ENCODE measurements at regions not wholly inside any gene's neighbourhood (a gene's known extent, or its start where the extent isn't known, plus 50 kb on each side); places are given as distances from the start of the nearest gene placed in this dataset.

DNA sequence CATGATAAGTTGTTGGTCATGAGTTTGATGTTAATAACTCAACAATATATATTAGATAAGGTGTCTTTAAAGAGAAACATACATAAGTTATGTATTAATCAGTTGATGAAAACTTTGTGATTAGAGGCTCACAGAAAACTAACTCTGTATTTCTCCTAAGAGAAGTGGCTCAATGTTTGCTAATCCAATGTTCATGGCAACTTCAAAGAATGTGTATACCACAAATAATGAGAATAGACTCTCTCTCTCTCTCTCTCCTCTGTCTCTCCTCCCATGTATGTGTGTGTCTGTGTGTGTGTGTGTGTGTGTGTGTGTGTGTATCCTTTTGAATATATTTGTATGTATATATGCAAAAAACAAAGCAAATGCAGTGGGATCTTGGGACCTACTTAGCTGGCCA is 1304.9 kb downstream of the MRPL39 start:
- no peaks in the 10 kb centered on the region for H3K36me3 Mint-ChIP-seq
- H3K4me3 Mint-ChIP-seq: no peak overlapping the region
- no peaks in the 10 kb centered on the region for H3K27me3 Mint-ChIP-seq
- H3K9me3 Mint-ChIP-seq: peaks cover 0 to 2% (median 0%) of the 10 kb centered on the region in 3 donors
- H3K27ac Mint-ChIP-seq: no peak overlapping the region
- H3K4me1 Mint-ChIP-seq: no peaks in the 10 kb centered on the region

DNA sequence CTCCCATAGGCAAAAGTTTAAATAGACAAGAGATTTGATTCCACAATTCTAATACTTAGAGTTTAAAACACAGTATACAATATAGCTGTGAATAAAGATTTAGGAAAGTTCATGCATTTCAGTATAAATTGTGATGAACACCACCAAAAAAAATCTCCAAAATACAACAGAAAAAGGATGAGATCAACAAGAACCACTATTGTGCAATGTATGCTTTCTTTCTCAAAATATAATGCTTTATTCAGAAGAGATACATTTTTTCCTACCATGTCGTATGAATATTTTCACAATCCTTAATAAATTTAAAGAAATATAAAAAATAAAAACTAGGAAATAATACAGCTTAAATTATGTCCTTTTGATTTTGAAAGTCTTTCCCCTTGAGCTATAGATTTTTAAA is 1309.2 kb downstream of the MRPL39 start:
- H3K36me3 Mint-ChIP-seq: no peaks in the 10 kb centered on the region
- no peak overlapping the region for H3K4me3 Mint-ChIP-seq
- no peaks in the 10 kb centered on the region for H3K9me3 Mint-ChIP-seq
- H3K27me3 Mint-ChIP-seq: no peaks in the 10 kb centered on the region
- no peak overlapping the region for H3K27ac Mint-ChIP-seq
- no peaks in the 10 kb centered on the region for H3K4me1 Mint-ChIP-seq

DNA sequence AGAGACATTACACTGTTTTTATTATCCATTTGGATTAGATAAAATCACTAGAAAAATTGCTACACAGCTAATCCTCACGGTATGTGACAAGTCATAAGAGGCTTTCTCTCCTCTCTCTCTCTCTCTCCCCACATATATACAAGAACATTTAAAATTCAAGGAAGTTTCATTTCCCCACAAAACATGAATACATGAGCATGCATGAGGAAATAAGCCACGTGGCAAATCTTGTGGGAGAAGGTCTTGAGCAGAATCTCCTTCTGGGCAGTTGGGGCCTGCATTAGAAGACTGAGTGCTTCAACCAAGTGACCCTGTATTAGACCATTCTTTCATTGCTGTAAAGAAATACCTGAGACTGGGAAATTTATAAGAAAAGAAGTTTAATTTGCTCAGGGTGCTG is 1313.1 kb downstream of the MRPL39 start:
- Mint-ChIP-seq H3K4me3 (no peak overlapping the region), H3K36me3 (no peaks in the 10 kb centered on the region), H3K9me3 (no peaks in the 10 kb centered on the region), H3K4me1 (peaks cover 3 to 5% (median 4%) of the 10 kb centered on the region in 3 donors), H3K27ac (no peak overlapping the region), H3K27me3 (no peaks in the 10 kb centered on the region)

DNA sequence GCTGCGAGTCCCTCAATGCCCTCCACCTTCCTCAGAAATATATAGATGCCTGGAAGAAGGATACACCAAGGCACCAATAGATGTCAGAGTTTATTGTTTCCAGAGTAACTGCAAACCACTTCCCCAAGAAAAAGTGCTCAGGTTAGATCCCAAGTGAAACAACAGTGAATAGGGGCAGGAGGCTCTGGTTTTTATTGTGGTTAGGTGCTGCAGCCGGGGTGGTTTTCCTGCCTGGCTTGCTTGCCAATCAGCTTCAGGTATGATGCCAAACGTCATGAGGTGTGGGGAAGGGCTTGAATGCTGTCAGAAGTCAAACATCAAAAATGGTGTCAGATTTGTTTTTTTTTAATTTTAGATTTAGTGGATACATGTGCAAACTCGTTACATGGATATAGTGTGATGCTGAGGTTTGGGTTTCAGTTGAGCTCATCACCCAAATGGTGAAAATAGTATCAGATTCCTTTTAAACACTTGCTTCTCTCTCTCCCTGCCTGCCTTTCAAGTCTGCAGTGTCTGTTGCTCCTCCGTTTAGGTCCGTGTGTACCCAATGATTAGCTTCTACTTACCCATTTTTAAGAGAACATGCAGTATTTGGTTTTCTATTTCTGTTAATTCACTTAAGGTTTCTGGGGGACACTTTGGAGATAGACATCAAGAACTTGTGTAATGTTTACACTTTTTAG is 1317.0 kb downstream of the MRPL39 start:
- no peaks in the 10 kb centered on the region for H3K9me3 Mint-ChIP-seq
- peaks cover 3 to 5% (median 4%) of the 10 kb centered on the region in 3 donors for H3K4me1 Mint-ChIP-seq
- peak overlapping the region in 1 of 4 donors; percentile 58 for H3K4me3 Mint-ChIP-seq
- no peaks in the 10 kb centered on the region for H3K27me3 Mint-ChIP-seq
- no peaks in the 10 kb centered on the region for H3K36me3 Mint-ChIP-seq
- no peak overlapping the region for H3K27ac Mint-ChIP-seq

- no peak overlapping the region for H3K4me3 Mint-ChIP-seq
- H3K36me3 Mint-ChIP-seq: peaks cover 1% of the 10 kb centered on the region
- H3K4me1 Mint-ChIP-seq: peaks cover 3 to 5% (median 4%) of the 10 kb centered on the region in 3 donors
- H3K9me3 Mint-ChIP-seq: no peaks in the 10 kb centered on the region
- no peak overlapping the region for H3K27ac Mint-ChIP-seq
- no peaks in the 10 kb centered on the region for H3K27me3 Mint-ChIP-seq
Measured at GRCh38 chr21:24289539-24289938, 1317.7 kb downstream of the MRPL39 start.

DNA sequence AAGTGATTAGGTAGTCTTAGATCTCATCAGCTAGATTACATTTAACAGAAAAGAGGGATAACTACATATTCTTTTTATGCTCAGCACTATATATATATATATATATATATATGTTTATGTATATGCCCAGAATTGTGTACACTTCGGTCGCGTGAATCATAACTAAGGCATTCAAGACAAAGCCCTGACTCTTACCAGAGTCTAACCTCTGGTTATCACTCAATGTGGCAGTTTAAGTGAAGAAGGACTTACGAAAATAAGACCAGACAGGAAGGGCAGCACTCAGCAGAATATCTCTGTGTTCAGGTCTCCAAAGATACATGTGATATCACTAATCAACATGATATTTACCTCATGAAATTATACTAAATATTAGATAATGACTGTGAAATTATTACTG is 1326.7 kb downstream of the MRPL39 start:
- no peak overlapping the region for H3K4me3 Mint-ChIP-seq
- H3K4me1 Mint-ChIP-seq: peaks cover 0 to 2% (median 2%) of the 10 kb centered on the region in 3 donors
- H3K36me3 Mint-ChIP-seq: peaks cover 1% of the 10 kb centered on the region
- H3K27ac Mint-ChIP-seq: no peak overlapping the region
- H3K9me3 Mint-ChIP-seq: no peaks in the 10 kb centered on the region
- no peaks in the 10 kb centered on the region for H3K27me3 Mint-ChIP-seq

DNA sequence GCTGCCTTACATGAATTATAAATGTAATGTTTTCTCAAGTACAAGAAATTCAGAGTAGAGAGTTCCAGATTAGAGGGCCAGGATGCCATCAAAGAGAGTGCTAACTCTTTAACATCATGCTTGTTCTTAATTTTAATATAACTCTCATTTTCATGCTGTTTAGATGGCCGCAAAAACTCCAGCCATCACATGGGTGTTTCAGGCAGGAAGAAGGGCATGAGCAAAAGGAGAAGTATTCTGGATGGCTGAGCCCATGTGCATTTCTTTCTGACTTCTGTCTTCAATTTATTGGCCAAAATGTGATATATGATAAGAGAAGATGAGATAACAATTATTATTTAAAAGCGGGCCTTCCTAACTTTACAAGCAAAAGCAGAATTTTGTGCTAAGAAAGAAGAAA is 1328.6 kb downstream of the MRPL39 start:
- Mint-ChIP-seq H3K36me3 (no peaks in the 10 kb centered on the region), H3K27ac (no peak overlapping the region), H3K27me3 (no peaks in the 10 kb centered on the region), H3K4me3 (no peak overlapping the region), H3K4me1 (peaks cover 0 to 2% (median 2%) of the 10 kb centered on the region in 3 donors), H3K9me3 (no peaks in the 10 kb centered on the region)

DNA sequence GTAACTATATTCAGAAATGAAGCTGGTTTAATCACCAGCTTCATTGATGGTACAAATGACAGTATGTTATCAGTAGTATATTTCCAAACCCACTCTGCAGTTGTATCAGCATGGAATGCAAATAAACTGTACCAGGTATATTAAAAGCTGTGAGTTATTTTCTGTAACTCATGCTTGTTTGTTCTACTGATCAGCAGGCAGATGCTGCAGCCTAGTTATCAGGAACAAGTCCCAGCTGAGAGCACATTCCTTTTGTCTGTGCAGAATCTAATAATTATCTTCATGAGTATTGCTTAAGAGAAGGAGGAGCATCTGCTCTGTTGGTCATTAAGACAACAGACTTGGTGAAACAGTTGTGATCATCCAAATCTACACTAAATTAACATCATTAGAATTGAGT is 1331.1 kb downstream of the MRPL39 start:
- H3K27ac Mint-ChIP-seq: no peak overlapping the region
- H3K4me3 Mint-ChIP-seq: no peak overlapping the region
- H3K4me1 Mint-ChIP-seq: peaks cover 0 to 2% (median 2%) of the 10 kb centered on the region in 3 donors
- H3K36me3 Mint-ChIP-seq: no peaks in the 10 kb centered on the region
- H3K9me3 Mint-ChIP-seq: no peaks in the 10 kb centered on the region
- no peaks in the 10 kb centered on the region for H3K27me3 Mint-ChIP-seq

DNA sequence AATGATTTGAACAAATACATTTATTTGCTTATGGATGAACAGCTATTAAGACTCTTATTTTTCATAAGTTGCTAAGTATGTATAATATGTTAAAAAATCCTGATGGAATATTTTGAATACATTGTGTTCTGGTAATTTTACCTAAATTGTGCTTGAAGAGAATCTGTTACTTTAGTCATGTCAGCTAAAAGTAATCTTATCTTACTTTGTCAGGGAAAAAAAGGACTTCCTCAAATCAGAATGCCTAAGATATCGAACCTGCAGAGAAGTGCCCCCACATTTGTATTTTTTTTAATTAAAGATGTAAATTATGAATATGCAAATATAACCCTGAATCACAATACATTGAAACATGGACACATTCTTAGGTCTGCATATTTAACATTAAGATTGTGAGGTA is 1331.7 kb downstream of the MRPL39 start:
- H3K4me3 Mint-ChIP-seq: no peak overlapping the region
- no peak overlapping the region for H3K27ac Mint-ChIP-seq
- no peaks in the 10 kb centered on the region for H3K27me3 Mint-ChIP-seq
- H3K9me3 Mint-ChIP-seq: no peaks in the 10 kb centered on the region
- peaks cover 2 to 5% (median 2%) of the 10 kb centered on the region in 3 donors for H3K4me1 Mint-ChIP-seq
- no peaks in the 10 kb centered on the region for H3K36me3 Mint-ChIP-seq

DNA sequence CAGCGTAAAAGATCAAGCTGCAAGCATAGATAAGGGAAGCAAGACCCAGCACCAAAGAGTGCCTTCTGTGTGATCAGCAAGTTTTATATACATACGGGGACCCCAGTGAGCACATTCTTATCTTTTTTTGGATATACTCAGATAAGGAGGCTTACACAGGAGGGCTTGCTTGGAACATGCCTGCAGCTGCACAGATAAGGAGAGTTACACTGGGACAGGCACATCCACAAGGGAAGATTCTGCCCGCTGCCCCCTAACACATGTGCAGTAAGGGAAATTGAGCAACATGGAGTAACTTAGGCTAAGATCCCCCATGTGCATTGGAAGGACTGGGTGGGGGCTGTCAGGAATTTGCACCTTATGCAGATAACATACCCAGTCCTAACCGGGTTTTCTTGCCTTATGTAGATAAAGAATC is 1334.8 kb downstream of the MRPL39 start:
- Mint-ChIP-seq H3K4me1 (peaks cover 0 to 6% (median 0%) of the 10 kb centered on the region in 3 donors), H3K27me3 (no peaks in the 10 kb centered on the region), H3K4me3 (no peak overlapping the region), H3K9me3 (no peaks in the 10 kb centered on the region), H3K27ac (no peak overlapping the region), H3K36me3 (no peaks in the 10 kb centered on the region)

DNA sequence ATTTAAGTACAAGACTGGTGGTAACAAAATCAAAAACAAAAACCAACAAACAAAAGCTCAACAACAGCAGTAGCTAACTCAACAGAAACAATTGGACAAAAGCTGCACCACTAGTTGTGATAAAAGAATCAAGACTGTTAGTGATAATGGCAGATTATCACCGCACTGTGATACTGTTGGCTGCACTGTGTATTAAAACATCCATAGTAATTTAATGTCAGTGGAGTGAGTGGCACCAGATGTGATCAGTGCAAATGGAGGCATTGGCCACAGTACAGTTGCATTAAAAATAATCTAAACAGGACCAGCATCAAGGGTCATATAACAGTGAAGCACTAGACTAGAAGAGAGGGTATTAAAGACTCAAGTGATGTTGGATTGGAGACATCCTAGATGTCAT is 1341.3 kb downstream of the MRPL39 start:
- H3K4me1 Mint-ChIP-seq: peaks cover 0 to 5% (median 0%) of the 10 kb centered on the region in 3 donors
- no peak overlapping the region for H3K4me3 Mint-ChIP-seq
- H3K36me3 Mint-ChIP-seq: no peaks in the 10 kb centered on the region
- no peak overlapping the region for H3K27ac Mint-ChIP-seq
- peaks cover 0 to under 1% (median 0%) of the 10 kb centered on the region in 3 donors for H3K9me3 Mint-ChIP-seq
- peaks cover 1% of the 10 kb centered on the region for H3K27me3 Mint-ChIP-seq

DNA sequence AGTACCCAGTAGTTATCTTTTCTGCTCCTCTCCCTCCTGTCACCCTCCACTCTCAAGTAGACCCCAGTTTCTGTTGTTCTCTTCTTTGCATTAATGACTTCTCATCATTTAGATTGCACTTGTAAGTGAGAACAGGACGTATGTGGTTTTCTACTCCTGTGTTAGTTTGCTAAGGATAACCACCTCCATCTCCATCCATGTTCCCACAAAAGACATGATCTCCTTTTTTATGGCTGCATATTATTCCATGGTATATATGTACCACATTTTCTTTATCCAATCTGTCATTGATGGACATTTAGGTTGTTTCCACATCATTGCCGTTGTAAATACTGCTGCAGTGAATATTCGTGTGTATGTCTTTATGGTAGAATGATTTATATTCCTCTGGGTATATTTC is 1346.5 kb downstream of the MRPL39 start:
- no peak overlapping the region for H3K27ac Mint-ChIP-seq
- H3K36me3 Mint-ChIP-seq: no peaks in the 10 kb centered on the region
- H3K4me1 Mint-ChIP-seq: no peaks in the 10 kb centered on the region
- no peak overlapping the region for H3K4me3 Mint-ChIP-seq
- H3K9me3 Mint-ChIP-seq: peaks cover 0 to 10% (median 8%) of the 10 kb centered on the region in 3 donors
- H3K27me3 Mint-ChIP-seq: peaks cover 2% of the 10 kb centered on the region

- no peaks in the 10 kb centered on the region for H3K36me3 Mint-ChIP-seq
Measured at GRCh38 chr21:24259241-24259640, 1348.0 kb downstream of the MRPL39 start.

GRCh38 chr21:24255591-24255990 is 1351.7 kb downstream of the MRPL39 start:
- peaks cover 2% of the 10 kb centered on the region for H3K27me3 Mint-ChIP-seq
- no peak overlapping the region for H3K4me3 Mint-ChIP-seq
- peaks cover 1% of the 10 kb centered on the region for H3K36me3 Mint-ChIP-seq
- no peak overlapping the region for H3K27ac Mint-ChIP-seq
- no peaks in the 10 kb centered on the region for H3K4me1 Mint-ChIP-seq
- H3K9me3 Mint-ChIP-seq: peaks cover 2 to 11% (median 9%) of the 10 kb centered on the region in 3 donors

More at GRCh38 chr21:24259241-24259640, 1348.0 kb downstream of the MRPL39 start:
- H3K27me3 Mint-ChIP-seq: peaks cover 2% of the 10 kb centered on the region
- H3K4me1 Mint-ChIP-seq: no peaks in the 10 kb centered on the region
- H3K4me3 Mint-ChIP-seq: no peak overlapping the region
- H3K9me3 Mint-ChIP-seq: peaks cover 2 to 10% (median 8%) of the 10 kb centered on the region in 3 donors
- H3K27ac Mint-ChIP-seq: no peak overlapping the region

DNA sequence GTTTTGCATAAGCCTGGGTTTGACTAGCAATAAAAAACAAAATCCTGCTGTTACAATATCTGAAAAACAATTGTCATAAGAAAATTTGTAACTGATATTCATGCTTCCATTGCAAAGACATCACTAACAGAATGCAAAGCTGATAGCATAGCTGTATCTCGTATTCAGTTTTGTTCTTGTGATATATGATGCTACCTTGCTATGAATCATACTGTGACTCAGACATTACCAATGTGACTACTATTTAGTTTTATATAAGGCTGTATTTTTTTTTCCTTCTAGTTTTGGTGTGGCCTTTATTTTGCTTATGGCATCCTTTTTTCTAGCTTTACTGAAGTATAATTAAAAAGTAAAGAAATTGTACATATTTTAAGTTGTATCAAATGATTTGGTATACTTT is 1381.8 kb downstream of the MRPL39 start:
- no peak overlapping the region for H3K27ac Mint-ChIP-seq
- no peaks in the 10 kb centered on the region for H3K36me3 Mint-ChIP-seq
- H3K4me3 Mint-ChIP-seq: no peak overlapping the region
- H3K4me1 Mint-ChIP-seq: no peaks in the 10 kb centered on the region
- peaks cover 0 to 10% (median 0%) of the 10 kb centered on the region in 3 donors for H3K9me3 Mint-ChIP-seq
- no peaks in the 10 kb centered on the region for H3K27me3 Mint-ChIP-seq

GRCh38 chr21:24224422-24224821 is 1382.9 kb downstream of the MRPL39 start:
- H3K4me3 Mint-ChIP-seq: no peak overlapping the region
- no peak overlapping the region for H3K27ac Mint-ChIP-seq
- peaks cover 0 to 10% (median 0%) of the 10 kb centered on the region in 3 donors for H3K9me3 Mint-ChIP-seq
- H3K27me3 Mint-ChIP-seq: no peaks in the 10 kb centered on the region
- H3K4me1 Mint-ChIP-seq: no peaks in the 10 kb centered on the region
- H3K36me3 Mint-ChIP-seq: no peaks in the 10 kb centered on the region

Measured in IgD-negative memory B cell (primary cell).